ENCODE measurements at regions not wholly inside any gene's neighbourhood (a gene's known extent, or its start where the extent isn't known, plus 50 kb on each side); places are given as distances from the start of the nearest gene placed in this dataset.

GRCh38 chr2:114254875-114255274, 187.6 kb upstream of the DPP10 start:
- H3K27me3 ChIP-seq (ENCODE audit: insufficient read depth, low read depth, low read length): no peaks in the 10 kb centered on the region
- H3K4me3 ChIP-seq (ENCODE audit: low read length): no peak overlapping the region
- TF ChIP-seq TAF1 (IDR thresholded peaks at IDR 0.05; ENCODE audit: low read depth) (no peak), EZH2 (IDR thresholded peaks at IDR 0.05; ENCODE audit: borderline replicate concordance, insufficient read depth, low read length, poor library complexity, severe bottlenecking) (no peak), SMC3 (conservative IDR thresholded peaks at IDR 0.05; ENCODE audit: poor library complexity) (no peak), RAD21 (conservative IDR thresholded peaks at IDR 0.05) (no peak), POLR2AphosphoS5 (IDR thresholded peaks at IDR 0.05) (no peak), MXI1 (conservative IDR thresholded peaks at IDR 0.05; ENCODE audit: poor library complexity, severe bottlenecking) (no peak), EP300 (conservative IDR thresholded peaks at IDR 0.05; ENCODE audit: poor library complexity, severe bottlenecking) (no peak)
- TF ChIP-seq, protein P1, sequence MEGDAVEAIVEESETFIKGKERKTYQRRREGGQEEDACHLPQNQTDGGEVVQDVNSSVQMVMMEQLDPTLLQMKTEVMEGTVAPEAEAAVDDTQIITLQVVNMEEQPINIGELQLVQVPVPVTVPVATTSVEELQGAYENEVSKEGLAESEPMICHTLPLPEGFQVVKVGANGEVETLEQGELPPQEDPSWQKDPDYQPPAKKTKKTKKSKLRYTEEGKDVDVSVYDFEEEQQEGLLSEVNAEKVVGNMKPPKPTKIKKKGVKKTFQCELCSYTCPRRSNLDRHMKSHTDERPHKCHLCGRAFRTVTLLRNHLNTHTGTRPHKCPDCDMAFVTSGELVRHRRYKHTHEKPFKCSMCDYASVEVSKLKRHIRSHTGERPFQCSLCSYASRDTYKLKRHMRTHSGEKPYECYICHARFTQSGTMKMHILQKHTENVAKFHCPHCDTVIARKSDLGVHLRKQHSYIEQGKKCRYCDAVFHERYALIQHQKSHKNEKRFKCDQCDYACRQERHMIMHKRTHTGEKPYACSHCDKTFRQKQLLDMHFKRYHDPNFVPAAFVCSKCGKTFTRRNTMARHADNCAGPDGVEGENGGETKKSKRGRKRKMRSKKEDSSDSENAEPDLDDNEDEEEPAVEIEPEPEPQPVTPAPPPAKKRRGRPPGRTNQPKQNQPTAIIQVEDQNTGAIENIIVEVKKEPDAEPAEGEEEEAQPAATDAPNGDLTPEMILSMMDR (IDR thresholded peaks at IDR 0.05; ENCODE audit: poor library complexity, severe bottlenecking): no peak
- TF ChIP-seq, protein P2, sequence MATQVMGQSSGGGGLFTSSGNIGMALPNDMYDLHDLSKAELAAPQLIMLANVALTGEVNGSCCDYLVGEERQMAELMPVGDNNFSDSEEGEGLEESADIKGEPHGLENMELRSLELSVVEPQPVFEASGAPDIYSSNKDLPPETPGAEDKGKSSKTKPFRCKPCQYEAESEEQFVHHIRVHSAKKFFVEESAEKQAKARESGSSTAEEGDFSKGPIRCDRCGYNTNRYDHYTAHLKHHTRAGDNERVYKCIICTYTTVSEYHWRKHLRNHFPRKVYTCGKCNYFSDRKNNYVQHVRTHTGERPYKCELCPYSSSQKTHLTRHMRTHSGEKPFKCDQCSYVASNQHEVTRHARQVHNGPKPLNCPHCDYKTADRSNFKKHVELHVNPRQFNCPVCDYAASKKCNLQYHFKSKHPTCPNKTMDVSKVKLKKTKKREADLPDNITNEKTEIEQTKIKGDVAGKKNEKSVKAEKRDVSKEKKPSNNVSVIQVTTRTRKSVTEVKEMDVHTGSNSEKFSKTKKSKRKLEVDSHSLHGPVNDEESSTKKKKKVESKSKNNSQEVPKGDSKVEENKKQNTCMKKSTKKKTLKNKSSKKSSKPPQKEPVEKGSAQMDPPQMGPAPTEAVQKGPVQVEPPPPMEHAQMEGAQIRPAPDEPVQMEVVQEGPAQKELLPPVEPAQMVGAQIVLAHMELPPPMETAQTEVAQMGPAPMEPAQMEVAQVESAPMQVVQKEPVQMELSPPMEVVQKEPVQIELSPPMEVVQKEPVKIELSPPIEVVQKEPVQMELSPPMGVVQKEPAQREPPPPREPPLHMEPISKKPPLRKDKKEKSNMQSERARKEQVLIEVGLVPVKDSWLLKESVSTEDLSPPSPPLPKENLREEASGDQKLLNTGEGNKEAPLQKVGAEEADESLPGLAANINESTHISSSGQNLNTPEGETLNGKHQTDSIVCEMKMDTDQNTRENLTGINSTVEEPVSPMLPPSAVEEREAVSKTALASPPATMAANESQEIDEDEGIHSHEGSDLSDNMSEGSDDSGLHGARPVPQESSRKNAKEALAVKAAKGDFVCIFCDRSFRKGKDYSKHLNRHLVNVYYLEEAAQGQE (IDR thresholded peaks at IDR 0.05; ENCODE audit: borderline replicate concordance): no peak
- H3K9ac ChIP-seq (ENCODE audit: low read length): no peak overlapping the region
- no peaks in the 10 kb centered on the region for H3K36me3 ChIP-seq (ENCODE audit: insufficient read depth, low read length)
- no peaks in the 10 kb centered on the region for H3K9me2 ChIP-seq (ENCODE audit: insufficient read depth, low read length)
- H2AFZ ChIP-seq (ENCODE audit: low read depth, low read length): no peak overlapping the region
- H3K4me2 ChIP-seq (ENCODE audit: low read length): no peak overlapping the region
- H3K9me3 ChIP-seq (ENCODE audit: low read length): no peaks in the 10 kb centered on the region
- no peak overlapping the region for H3K27ac ChIP-seq (ENCODE audit: low read length)
- no peaks in the 10 kb centered on the region for H3F3A ChIP-seq (ENCODE audit: insufficient read depth, low read length, poor library complexity, severe bottlenecking)
- H3K79me2 ChIP-seq (replicated peaks; ENCODE audit: insufficient read depth, low read length): no peaks in the 10 kb centered on the region
- no peaks in the 10 kb centered on the region for H4K20me1 ChIP-seq (ENCODE audit: insufficient read depth)

GRCh38 chr2:114259389-114259788, 183.1 kb upstream of the DPP10 start:
- TF ChIP-seq EP300 (conservative IDR thresholded peaks at IDR 0.05; ENCODE audit: poor library complexity, severe bottlenecking) (peak; percentile 92), POLR2AphosphoS5 (IDR thresholded peaks at IDR 0.05) (peak; percentile 53)
- TF ChIP-seq, protein P1 (IDR thresholded peaks at IDR 0.05; ENCODE audit: poor library complexity, severe bottlenecking): no peak
- Histone ChIP-seq H3K9ac (ENCODE audit: low read length) (no peak overlapping the region), H3K79me2 (replicated peaks; ENCODE audit: insufficient read depth, low read length) (no peaks in the 10 kb centered on the region), H3K27ac (ENCODE audit: low read length) (no peak overlapping the region), H3K9me3 (ENCODE audit: low read length) (no peaks in the 10 kb centered on the region), H3K27me3 (ENCODE audit: insufficient read depth, low read depth, low read length) (no peaks in the 10 kb centered on the region), H3K4me3 (ENCODE audit: low read length) (no peak overlapping the region), H2AFZ (ENCODE audit: low read depth, low read length) (no peak overlapping the region), H4K20me1 (ENCODE audit: insufficient read depth) (no peaks in the 10 kb centered on the region), H3F3A (ENCODE audit: insufficient read depth, low read length, poor library complexity, severe bottlenecking) (no peaks in the 10 kb centered on the region), H3K9me2 (ENCODE audit: insufficient read depth, low read length) (no peaks in the 10 kb centered on the region), H3K36me3 (ENCODE audit: insufficient read depth, low read length) (no peaks in the 10 kb centered on the region), H3K4me2 (ENCODE audit: low read length) (no peak overlapping the region)
